Gastroesophageal sphincter (tissue), 3 donors: ENCODE measurements at regions not wholly inside any gene's neighbourhood (a gene's known extent, or its start where the extent isn't known, plus 50 kb on each side); places are given as distances from the start of the nearest gene placed in this dataset.

Source experiments
- CTCF ChIP-seq, 4 experiments: fragments of 200-600 bp in 2 of 4; fragments of 450-650 bp in 2 of 4; sonication (generic) in 1 of 4; IDR thresholded peaks; one replicate each; pipeline ENCODE4 v1.5.1; 2017 to 2019; ENCODE audit warnings: antibody characterized with exemption in 4 of 4, mild to moderate bottlenecking in 2 of 4, moderate library complexity in 2 of 4
- POLR2AphosphoS5 ChIP-seq: sonication (generic); formaldehyde crosslinking; IDR thresholded peaks from one replicate; pipeline ENCODE4 v1.6.1; 2017; ENCODE audit warnings: antibody characterized with exemption

GRCh38 chr12:75704664-75705063 lies 193.3 kb upstream of the KRR1 start:
- TF ChIP-seq POLR2AphosphoS5 (no peak), CTCF (IDR thresholded peaks at IDR 0.05) (no peak)
